C4-2B (cell line): ENCODE measurements at regions not wholly inside any gene's neighbourhood (a gene's known extent, or its start where the extent isn't known, plus 50 kb on each side); places are given as distances from the start of the nearest gene placed in this dataset.

Experiments
- ZFX ChIP-seq: fragments of 450-650 bp; IDR thresholded peaks from 2 replicates; pipeline ENCODE4 v1.6.1; 2017
- TF ChIP-seq, protein P1 (sequence below): fragments of 450-650 bp; conservative IDR thresholded peaks from 2 replicates; pipeline ENCODE4 v1.5.1; 2017; ENCODE audit warnings: mild to moderate bottlenecking

- TF ChIP-seq, protein P1, sequence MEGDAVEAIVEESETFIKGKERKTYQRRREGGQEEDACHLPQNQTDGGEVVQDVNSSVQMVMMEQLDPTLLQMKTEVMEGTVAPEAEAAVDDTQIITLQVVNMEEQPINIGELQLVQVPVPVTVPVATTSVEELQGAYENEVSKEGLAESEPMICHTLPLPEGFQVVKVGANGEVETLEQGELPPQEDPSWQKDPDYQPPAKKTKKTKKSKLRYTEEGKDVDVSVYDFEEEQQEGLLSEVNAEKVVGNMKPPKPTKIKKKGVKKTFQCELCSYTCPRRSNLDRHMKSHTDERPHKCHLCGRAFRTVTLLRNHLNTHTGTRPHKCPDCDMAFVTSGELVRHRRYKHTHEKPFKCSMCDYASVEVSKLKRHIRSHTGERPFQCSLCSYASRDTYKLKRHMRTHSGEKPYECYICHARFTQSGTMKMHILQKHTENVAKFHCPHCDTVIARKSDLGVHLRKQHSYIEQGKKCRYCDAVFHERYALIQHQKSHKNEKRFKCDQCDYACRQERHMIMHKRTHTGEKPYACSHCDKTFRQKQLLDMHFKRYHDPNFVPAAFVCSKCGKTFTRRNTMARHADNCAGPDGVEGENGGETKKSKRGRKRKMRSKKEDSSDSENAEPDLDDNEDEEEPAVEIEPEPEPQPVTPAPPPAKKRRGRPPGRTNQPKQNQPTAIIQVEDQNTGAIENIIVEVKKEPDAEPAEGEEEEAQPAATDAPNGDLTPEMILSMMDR = no peak
- TF ChIP-seq ZFX = no peak
Measured at GRCh38 chr2:55807900-55808299, 114.3 kb upstream of the PNPT1 start.
